GM20000 (cell line): ENCODE measurements at regions not wholly inside any gene's neighbourhood (a gene's known extent, or its start where the extent isn't known, plus 50 kb on each side); places are given as distances from the start of the nearest gene placed in this dataset.

Experiments used
- DNase-seq: peaks from one replicate; pipeline ENCODE4 v3.0.0; 2012; ENCODE audit warnings: low spot score
- CTCF ChIP-seq: IDR thresholded peaks from 2 replicates; pipeline ENCODE4 v1.5.1; 2012; ENCODE audit warnings: mild to moderate bottlenecking, control low read depth; ENCODE audit errors: extremely low read depth, missing control alignments

- no peak for TF ChIP-seq CTCF
Observed at GRCh38 chr4:60619531-60620305, 580.4 kb upstream of the ADGRL3 start.

GRCh38 chr4:60637976-60638375, 562.1 kb upstream of the ADGRL3 start:
- TF ChIP-seq CTCF = no peak
- no peak for DNase-seq

More at GRCh38 chr4:60619531-60620305, 580.4 kb upstream of the ADGRL3 start:
- DNase-seq = no peak

- TF ChIP-seq CTCF = no peak
- no peak for DNase-seq
Observed at GRCh38 chr4:60648774-60649173, 551.4 kb upstream of the ADGRL3 start.

- TF ChIP-seq CTCF = no peak
- DNase-seq = no peak
Observed at GRCh38 chr4:60652933-60653332, 547.2 kb upstream of the ADGRL3 start.

GRCh38 chr4:60655356-60655755, 544.8 kb upstream of the ADGRL3 start:
- TF ChIP-seq CTCF = no peak

GRCh38 chr4:60656171-60656570, 544.0 kb upstream of the ADGRL3 start:
- TF ChIP-seq CTCF = no peak

More at GRCh38 chr4:60655356-60655755, 544.8 kb upstream of the ADGRL3 start:
- DNase-seq = no peak

GRCh38 chr4:60657041-60657440, 543.1 kb upstream of the ADGRL3 start:
- TF ChIP-seq CTCF = no peak
- no peak for DNase-seq

More at GRCh38 chr4:60656171-60656570, 544.0 kb upstream of the ADGRL3 start:
- no peak for DNase-seq
